ENCODE measurements at regions not wholly inside any gene's neighbourhood (a gene's known extent, or its start where the extent isn't known, plus 50 kb on each side); places are given as distances from the start of the nearest gene placed in this dataset.

- TF ChIP-seq CTCF (conservative IDR thresholded peaks at IDR 0.05; ENCODE audit: low read length) (no peak), EZH2phosphoT487 (IDR thresholded peaks at IDR 0.05; ENCODE audit: borderline replicate concordance, low read depth, low read length) (no peak)
These were observed 202.4 kb downstream of the LMBRD1 start for GRCh38 chr6:69594405-69594804.
